A549 (cell line): ENCODE measurements at regions not wholly inside any gene's neighbourhood (a gene's known extent, or its start where the extent isn't known, plus 50 kb on each side); places are given as distances from the start of the nearest gene placed in this dataset.

Source experiments
- ATAC-seq, 2 experiments: fragments of 200-7000 bp in 1 of 2; fragments of >200 bp in 1 of 2; cut with Nextera tagmentation in 1 of 2; cut with Tn5 transposase in 1 of 2; 3 replicates each; pipeline versions ENCODE4 v1.8.0 to v1.9.1; 2018 to 2020; ENCODE audit warnings: mild to moderate bottlenecking in 1 of 2, moderate library complexity in 1 of 2
- CTCF ChIA-PET: fragments of 300-600 bp; sonication (Branson Sonifier 250); formaldehyde crosslinking; extraction: SDS; loops from one replicate; lab custom pipeline; 2021; ENCODE audit warnings: antibody characterized with exemption, inconsistent platforms; lab: Yijun Ruan, JAX
- POLR2A ChIA-PET: fragments of 350-600 bp; formaldehyde crosslinking; extraction: SDS; loops from one replicate; lab custom pipeline; 2021; ENCODE audit warnings: antibody characterized with exemption, inconsistent platforms; lab: Yijun Ruan, JAX
- DNase-seq, 2 experiments: peaks; one replicate each; pipeline versions ENCODE4 v3.0.0 to v3.0.0-alpha.2; 2011 to 2016; ENCODE audit warnings: low read depth in 1 of 2, low spot score in 1 of 2
- FAIRE-seq: peaks from 2 replicates; lab custom pipeline; 2011; peaks lifted over from hg19 to GRCh38; lab: Jason Lieb, UNC
- H3K27ac ChIP-seq, 2 experiments: fragments of >200 bp; sonication (Bioruptor Twin); formaldehyde crosslinking; 3 replicates each; pipeline ENCODE4 v1.5.1; 2016 to 2017
- H3K4me1 ChIP-seq: fragments of >200 bp; sonication (Bioruptor Twin); formaldehyde crosslinking; 3 replicates; pipeline ENCODE4 v1.6.1; 2016
- H3K4me2 ChIP-seq: fragments of >200 bp; sonication (Bioruptor Twin); formaldehyde crosslinking; 3 replicates; pipeline ENCODE4 v1.6.1; 2016
- H3K4me3 ChIP-seq: fragments of >200 bp; sonication (Bioruptor Twin); formaldehyde crosslinking; 3 replicates; pipeline ENCODE4 v1.5.1; 2016
- H3K9me3 ChIP-seq: fragments of >200 bp; sonication (Bioruptor Twin); formaldehyde crosslinking; 3 replicates; pipeline ENCODE4 v1.6.1; 2016
- BCL3 ChIP-seq: fragments of >200 bp; sonication (Bioruptor Twin); formaldehyde crosslinking; IDR thresholded peaks from 3 replicates; pipeline ENCODE4 v1.6.1; 2016
- CHD4 ChIP-seq: fragments of 200-600 bp; sonication (generic); IDR thresholded peaks from 2 replicates; pipeline ENCODE4 v1.6.1; 2016; ENCODE audit warnings: antibody characterized with exemption, mild to moderate bottlenecking, borderline replicate concordance
- EHMT2 ChIP-seq: fragments of 200-600 bp; sonication (generic); IDR thresholded peaks from 2 replicates; pipeline ENCODE4 v1.6.1; 2016; ENCODE audit warnings: antibody characterized with exemption, low read depth, mild to moderate bottlenecking, moderate library complexity
- FOSB ChIP-seq: fragments of 250-450 bp; sonication (Bioruptor Pico); IDR thresholded peaks from 2 replicates; pipeline ENCODE4 v1.5.0; 2020; ENCODE audit warnings: mild to moderate bottlenecking, moderate library complexity
- HMGXB4 ChIP-seq: fragments of 250-450 bp; sonication (Bioruptor Pico); IDR thresholded peaks from 2 replicates; pipeline ENCODE4 v1.5.0; 2021; ENCODE audit warnings: mild to moderate bottlenecking, moderate library complexity, borderline replicate concordance
- JUN ChIP-seq, 2 experiments: fragments of >200 bp; sonication (Bioruptor Twin); formaldehyde crosslinking; IDR thresholded peaks; 2 replicates in 1 of 2; 3 replicates in 1 of 2; pipeline ENCODE4 v1.6.1; 2016 to 2017
- MAFK ChIP-seq: fragments of 450-650 bp; IDR thresholded peaks from 2 replicates; pipeline ENCODE4 v1.6.1; 2014; ENCODE audit not compliant: partially characterized antibody
- MAX ChIP-seq: IDR thresholded peaks from 2 replicates; pipeline ENCODE4 v1.6.1; 2012
- RCOR1 ChIP-seq: fragments of 150-350 bp; IDR thresholded peaks from 2 replicates; pipeline ENCODE4 v1.6.1; 2014; ENCODE audit warnings: antibody characterized with exemption, low read length, low read depth
- RFX5 ChIP-seq: fragments of 450-650 bp; IDR thresholded peaks from 2 replicates; pipeline ENCODE4 v1.7.1; 2014; ENCODE audit warnings: antibody characterized with exemption, mild to moderate bottlenecking, moderate library complexity
- RNF2 ChIP-seq: fragments of 200-600 bp; sonication (generic); IDR thresholded peaks from 2 replicates; pipeline ENCODE4 v1.6.1; 2016; ENCODE audit warnings: low read depth, mild to moderate bottlenecking, antibody characterized with exemption, moderate library complexity, borderline replicate concordance
- ZC3H11A ChIP-seq: fragments of 450-650 bp; IDR thresholded peaks from 2 replicates; pipeline ENCODE4 v1.6.1; 2014; ENCODE audit warnings: antibody characterized with exemption, mild to moderate bottlenecking
- ZFP36 ChIP-seq: fragments of 450-650 bp; IDR thresholded peaks from 2 replicates; pipeline ENCODE4 v1.6.1; 2014; ENCODE audit warnings: borderline replicate concordance; ENCODE audit not compliant: partially characterized antibody
- ZNF302 ChIP-seq: fragments of 250-450 bp; sonication (Bioruptor Pico); IDR thresholded peaks from 2 replicates; pipeline ENCODE4 v1.9.0; 2021; ENCODE audit warnings: inconsistent platforms, mild to moderate bottlenecking, moderate library complexity
- ZSCAN20 ChIP-seq: fragments of 250-450 bp; sonication (Bioruptor Pico); IDR thresholded peaks from 2 replicates; pipeline ENCODE4 v1.8.0; 2022; ENCODE audit warnings: mild to moderate bottlenecking, moderate library complexity
- WGBS: methylation state at CpG from one replicate; pipeline ENCODE4 v1.1.6; 2017; ENCODE audit errors: missing lambda C conversion rate; 5-methylcytosine and 5-hydroxymethylcytosine counted together

GRCh38 chr10:33534416-33534815 lies 199.9 kb upstream of the NRP1 start (continued):
- no peak for TF ChIP-seq BCL3
- TF ChIP-seq ZFP36, result no peak

GRCh38 chr10:33533612-33534011 lies 199.1 kb upstream of the NRP1 start:
- ATAC-seq (no peak), DNase-seq (no peak), FAIRE-seq (no peak)
- WGBS, result 90% methylated on average over 5 of the region's 5 CpGs
- no peak for TF ChIP-seq HMGXB4 (CRISPR knock-in tag)
- Histone ChIP-seq H3K4me1 (no peaks in the 10 kb centered on the region), H3K4me2 (no peak overlapping the region), H3K27ac (no peak overlapping the region), H3K4me3 (no peak overlapping the region), H3K9me3 (no peaks in the 10 kb centered on the region)
- ChIA-PET CTCF (interaction anchor here (1.0 kb wide), 1 partner anchor 15 kb away, joined by 3 read pairs; no protein-coding TSS in a partner anchor), POLR2A (no interaction called here)

GRCh38 chr10:33532901-33533300 lies 198.4 kb upstream of the NRP1 start:
- no peak overlapping the region for H3K4me2 ChIP-seq
- no peak for FAIRE-seq
- WGBS, result 71% methylated on average over 7 of the region's 7 CpGs

GRCh38 chr10:33529234-33529633 lies 194.8 kb upstream of the NRP1 start:
- POLR2A ChIA-PET, result no interaction called here
- no peak for FAIRE-seq
- H3K4me3 ChIP-seq, result no peak overlapping the region

More at GRCh38 chr10:33532901-33533300, 198.4 kb upstream of the NRP1 start:
- DNase-seq, result no peak
- TF ChIP-seq ZNF302 (no peak), ZC3H11A (no peak), FOSB (CRISPR knock-in tag) (no peak)
- Histone ChIP-seq H3K27ac (no peak overlapping the region), H3K4me1 (no peaks in the 10 kb centered on the region), H3K4me3 (no peak overlapping the region), H3K9me3 (no peaks in the 10 kb centered on the region)
- no peak for ATAC-seq
- ChIA-PET CTCF (no interaction called here), POLR2A (no interaction called here)

GRCh38 chr10:33524966-33525365 lies 190.5 kb upstream of the NRP1 start:
- Histone ChIP-seq H3K9me3 (no peaks in the 10 kb centered on the region), H3K4me1 (no peaks in the 10 kb centered on the region), H3K4me3 (no peak overlapping the region), H3K27ac (no peak overlapping the region), H3K4me2 (no peak overlapping the region)
- ATAC-seq (no peak), FAIRE-seq (no peak), DNase-seq (no peak)
- WGBS, result 92% methylated on average over 4 of the region's 4 CpGs
- ChIA-PET POLR2A (no interaction called here), CTCF (interaction anchor here (1.3 to 1.5 kb wide), 2 partner anchors 10 to 17 kb away, joined by 4 to 6 read pairs; no protein-coding TSS in a partner anchor)
- TF ChIP-seq RCOR1, result no peak
- TF ChIP-seq JUN (IDR thresholded peaks at IDR 0.05), result no peak
- TF ChIP-seq RFX5, result no peak
- no peak for TF ChIP-seq ZNF302
- TF ChIP-seq EHMT2, result no peak
- no peak for TF ChIP-seq RNF2
- no peak for TF ChIP-seq ZC3H11A
- no peak for TF ChIP-seq MAX
- TF ChIP-seq CHD4, result no peak

More at GRCh38 chr10:33529234-33529633, 194.8 kb upstream of the NRP1 start:
- ATAC-seq (no peak), DNase-seq (no peak)
- no peaks in the 10 kb centered on the region for H3K4me1 ChIP-seq
- CTCF ChIA-PET, result no interaction called here
- TF ChIP-seq MAFK, result peak; percentile 80
- no peak for TF ChIP-seq ZSCAN20 (CRISPR knock-in tag)
- TF ChIP-seq, all 56 proteins: peak for 1
- Histone ChIP-seq H3K27ac (no peak overlapping the region), H3K4me2 (no peak overlapping the region), H3K9me3 (no peaks in the 10 kb centered on the region)
